Testis (tissue), 2 donors: ENCODE measurements at regions not wholly inside any gene's neighbourhood (a gene's known extent, or its start where the extent isn't known, plus 50 kb on each side); places are given as distances from the start of the nearest gene placed in this dataset.

Experiments used
- POLR2A ChIP-seq: fragments of 450-650 bp; IDR thresholded peaks from one replicate; pipeline ENCODE4 v1.6.1; 2017; ENCODE audit warnings: antibody characterized with exemption, mild to moderate bottlenecking, moderate library complexity
- TF ChIP-seq, protein P1 (sequence below), 3 experiments: fragments of 450-650 bp in 2 of 3; fragments of 200-600 bp in 1 of 3; sonication (generic) in 1 of 3; IDR thresholded peaks; one replicate each; pipeline ENCODE4 v1.5.1; 2016 to 2019; ENCODE audit warnings: antibody characterized with exemption in 3 of 3, mild to moderate bottlenecking in 2 of 3, moderate library complexity in 1 of 3

DNA sequence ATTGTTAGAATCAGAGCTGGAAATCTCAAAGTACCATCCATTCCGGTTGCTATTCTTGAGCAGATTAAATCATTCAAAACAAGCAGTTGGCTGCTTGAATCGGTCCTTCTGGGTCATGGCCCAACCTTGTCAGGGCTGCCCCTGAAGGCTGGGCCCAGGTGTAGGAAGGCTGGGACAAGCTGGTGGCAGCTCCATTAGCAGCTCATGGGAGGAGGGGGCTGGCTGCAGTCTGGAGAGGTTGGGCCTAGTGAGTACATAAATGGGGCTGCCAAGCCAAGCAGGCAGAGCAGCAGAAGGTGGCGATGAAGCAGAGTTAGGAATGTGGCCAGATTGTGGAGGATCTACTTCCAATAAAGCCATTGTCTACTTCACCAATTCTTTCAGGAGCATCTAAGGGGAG lies 81.4 kb downstream of the ADCYAP1 start:
- TF ChIP-seq, protein P1, sequence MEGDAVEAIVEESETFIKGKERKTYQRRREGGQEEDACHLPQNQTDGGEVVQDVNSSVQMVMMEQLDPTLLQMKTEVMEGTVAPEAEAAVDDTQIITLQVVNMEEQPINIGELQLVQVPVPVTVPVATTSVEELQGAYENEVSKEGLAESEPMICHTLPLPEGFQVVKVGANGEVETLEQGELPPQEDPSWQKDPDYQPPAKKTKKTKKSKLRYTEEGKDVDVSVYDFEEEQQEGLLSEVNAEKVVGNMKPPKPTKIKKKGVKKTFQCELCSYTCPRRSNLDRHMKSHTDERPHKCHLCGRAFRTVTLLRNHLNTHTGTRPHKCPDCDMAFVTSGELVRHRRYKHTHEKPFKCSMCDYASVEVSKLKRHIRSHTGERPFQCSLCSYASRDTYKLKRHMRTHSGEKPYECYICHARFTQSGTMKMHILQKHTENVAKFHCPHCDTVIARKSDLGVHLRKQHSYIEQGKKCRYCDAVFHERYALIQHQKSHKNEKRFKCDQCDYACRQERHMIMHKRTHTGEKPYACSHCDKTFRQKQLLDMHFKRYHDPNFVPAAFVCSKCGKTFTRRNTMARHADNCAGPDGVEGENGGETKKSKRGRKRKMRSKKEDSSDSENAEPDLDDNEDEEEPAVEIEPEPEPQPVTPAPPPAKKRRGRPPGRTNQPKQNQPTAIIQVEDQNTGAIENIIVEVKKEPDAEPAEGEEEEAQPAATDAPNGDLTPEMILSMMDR (IDR thresholded peaks at IDR 0.05) = no peak
- no peak for TF ChIP-seq POLR2A
